Tibial nerve (tissue), 4 donors: ENCODE measurements at regions not wholly inside any gene's neighbourhood (a gene's known extent, or its start where the extent isn't known, plus 50 kb on each side); places are given as distances from the start of the nearest gene placed in this dataset.

ENCODE experiments used
- CTCF ChIP-seq, 5 experiments: fragments of 200-600 bp in 3 of 5; fragments of 450-650 bp in 2 of 5; sonication (generic) in 3 of 5; IDR thresholded peaks; one replicate each; pipeline ENCODE4 v1.5.1; 2016 to 2019; ENCODE audit warnings: antibody characterized with exemption in 5 of 5, mild to moderate bottlenecking in 3 of 5, moderate library complexity in 2 of 5
- EP300 ChIP-seq, 2 donors: sonication (generic); formaldehyde crosslinking; IDR thresholded peaks; one replicate each; pipeline ENCODE4 v1.6.1; 2017; ENCODE audit warnings: antibody characterized with exemption in 2 of 2, mild to moderate bottlenecking in 1 of 2

GRCh38 chr3:105222568-105223093 is 144.1 kb upstream of the ALCAM start:
- TF ChIP-seq CTCF (IDR thresholded peaks at IDR 0.05) (no peak), EP300 (IDR thresholded peaks at IDR 0.05) (no peak)
